ENCODE measurements at regions not wholly inside any gene's neighbourhood (a gene's known extent, or its start where the extent isn't known, plus 50 kb on each side); places are given as distances from the start of the nearest gene placed in this dataset.

DNA sequence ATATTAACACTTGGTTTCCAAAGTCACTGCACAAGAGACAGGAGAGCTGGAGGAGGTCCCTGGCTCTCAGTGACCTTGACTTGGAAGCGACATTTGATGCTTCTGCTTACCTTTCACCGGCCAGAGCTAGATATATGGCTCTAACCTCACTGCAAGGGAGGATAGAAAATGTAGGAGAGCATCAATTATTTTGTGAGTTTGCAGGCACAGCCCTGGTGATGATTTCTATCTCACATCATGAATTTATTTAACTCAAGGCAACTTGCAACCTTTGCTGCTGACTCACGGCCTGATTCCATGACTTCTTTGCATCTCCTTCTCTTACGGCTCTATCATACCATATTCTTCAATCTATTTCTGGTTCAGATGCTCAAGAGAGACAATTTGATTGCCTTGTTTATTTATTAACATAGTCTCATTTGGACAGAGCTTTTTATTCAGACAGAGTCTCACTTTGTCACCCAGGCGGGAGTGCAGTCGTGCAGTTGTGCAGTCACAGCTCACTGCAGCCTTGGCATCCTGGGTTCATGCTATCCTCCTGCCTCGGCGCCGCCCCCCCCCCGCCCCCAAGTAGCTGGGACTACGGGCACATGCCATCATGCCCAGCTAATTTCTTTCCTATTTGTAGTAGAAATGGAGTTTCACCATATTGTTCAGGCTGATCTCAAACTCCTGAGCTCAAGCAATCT lies 196.0 kb downstream of the REEP3 start:
- DNase-seq, result no peak
- Mint-ChIP-seq H3K27ac (no peak overlapping the region), H3K4me1 (peaks cover 9% of the 10 kb centered on the region), H3K4me3 (no peak overlapping the region), H3K27me3 (no peaks in the 10 kb centered on the region), H3K9me3 (no peaks in the 10 kb centered on the region), H3K36me3 (no peaks in the 10 kb centered on the region)

DNA sequence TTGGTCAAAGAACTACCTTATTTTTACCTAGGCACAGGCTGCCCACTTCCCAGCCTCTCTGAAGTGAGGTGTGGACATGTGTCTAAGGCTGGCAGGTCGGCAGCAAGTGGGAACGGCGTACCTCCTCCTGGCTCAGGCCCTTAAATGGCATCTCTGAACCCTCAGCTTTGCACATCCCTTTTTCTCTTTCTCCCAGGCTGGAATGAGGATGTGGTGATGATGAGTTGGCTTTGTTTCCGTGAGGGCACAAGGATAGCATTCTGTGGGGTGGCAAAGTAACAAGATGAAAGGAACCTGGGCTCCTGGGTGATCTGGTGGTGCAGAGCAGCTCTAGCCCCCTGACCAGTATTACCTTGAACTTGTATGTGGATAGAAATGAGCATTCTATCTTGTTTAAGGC lies 196.8 kb downstream of the REEP3 start:
- Mint-ChIP-seq H3K27ac (no peak overlapping the region), H3K27me3 (peaks cover 6% of the 10 kb centered on the region), H3K9me3 (no peaks in the 10 kb centered on the region), H3K4me3 (no peak overlapping the region), H3K36me3 (no peaks in the 10 kb centered on the region), H3K4me1 (peaks cover 9% of the 10 kb centered on the region)
- no peak for DNase-seq

DNA sequence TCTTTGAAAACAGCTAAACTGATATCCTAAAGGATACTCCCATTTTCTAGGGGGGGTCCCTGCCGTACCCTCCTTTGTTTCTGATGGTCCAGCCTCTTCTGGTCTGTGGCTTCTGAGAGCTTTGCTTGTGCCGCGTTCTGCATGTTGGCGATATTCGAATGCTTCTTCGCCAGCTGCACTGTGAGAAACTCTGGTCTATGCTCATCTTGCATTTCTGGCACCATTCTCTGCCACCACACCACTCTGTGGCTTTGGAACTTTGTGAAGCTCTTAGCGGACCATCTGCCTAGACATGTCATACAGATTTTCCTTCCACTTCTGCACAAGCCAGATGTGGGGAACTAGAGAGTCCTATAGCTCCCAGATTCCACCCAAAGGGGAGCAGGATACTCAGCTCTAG lies 197.2 kb downstream of the REEP3 start:
- H3K27me3 Mint-ChIP-seq, result peaks cover 8% of the 10 kb centered on the region
- no peak overlapping the region for H3K27ac Mint-ChIP-seq
- no peak for DNase-seq
- no peaks in the 10 kb centered on the region for H3K9me3 Mint-ChIP-seq
- H3K36me3 Mint-ChIP-seq, result no peaks in the 10 kb centered on the region
- H3K4me1 Mint-ChIP-seq, result peaks cover 9% of the 10 kb centered on the region
- no peak overlapping the region for H3K4me3 Mint-ChIP-seq

- DNase-seq, result no peak
- Mint-ChIP-seq H3K4me3 (no peak overlapping the region), H3K27ac (no peak overlapping the region), H3K36me3 (no peaks in the 10 kb centered on the region), H3K9me3 (no peaks in the 10 kb centered on the region), H3K4me1 (peaks cover 9% of the 10 kb centered on the region), H3K27me3 (peaks cover 9% of the 10 kb centered on the region)
Observed at GRCh38 chr10:63719226-63719856, 198.1 kb downstream of the REEP3 start.

GRCh38 chr10:63720072-63720537 lies 198.9 kb downstream of the REEP3 start:
- no peaks in the 10 kb centered on the region for H3K9me3 Mint-ChIP-seq
- DNase-seq, result peak; percentile 29
- no peak overlapping the region for H3K27ac Mint-ChIP-seq
- peaks cover 9% of the 10 kb centered on the region for H3K4me1 Mint-ChIP-seq
- no peaks in the 10 kb centered on the region for H3K36me3 Mint-ChIP-seq
- no peak overlapping the region for H3K4me3 Mint-ChIP-seq
- peaks cover 9% of the 10 kb centered on the region for H3K27me3 Mint-ChIP-seq

DNA sequence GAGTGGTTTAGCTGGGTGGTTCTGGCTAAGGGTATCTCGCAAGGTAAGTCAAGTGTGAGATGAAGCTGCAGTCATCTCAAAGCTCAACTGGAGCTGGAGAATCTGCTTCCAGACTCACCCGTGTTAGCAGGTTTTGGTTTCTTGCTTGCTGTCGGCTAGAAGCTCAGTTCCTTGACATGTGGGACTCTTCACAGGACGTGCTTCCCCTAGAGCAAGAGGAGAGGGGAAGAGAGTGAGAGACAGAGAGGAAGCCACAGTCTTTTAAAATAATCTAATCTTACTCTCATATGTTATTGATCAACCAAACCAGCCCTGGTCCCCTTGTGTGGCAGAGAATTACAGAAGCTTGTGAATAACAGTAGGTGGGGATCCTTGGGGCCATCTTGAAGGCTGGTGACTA lies 199.5 kb downstream of the REEP3 start:
- Mint-ChIP-seq H3K27ac (no peak overlapping the region), H3K9me3 (no peaks in the 10 kb centered on the region), H3K4me1 (peaks cover 9% of the 10 kb centered on the region), H3K27me3 (peaks cover 12% of the 10 kb centered on the region), H3K4me3 (no peak overlapping the region), H3K36me3 (no peaks in the 10 kb centered on the region)
- no peak for DNase-seq

DNA sequence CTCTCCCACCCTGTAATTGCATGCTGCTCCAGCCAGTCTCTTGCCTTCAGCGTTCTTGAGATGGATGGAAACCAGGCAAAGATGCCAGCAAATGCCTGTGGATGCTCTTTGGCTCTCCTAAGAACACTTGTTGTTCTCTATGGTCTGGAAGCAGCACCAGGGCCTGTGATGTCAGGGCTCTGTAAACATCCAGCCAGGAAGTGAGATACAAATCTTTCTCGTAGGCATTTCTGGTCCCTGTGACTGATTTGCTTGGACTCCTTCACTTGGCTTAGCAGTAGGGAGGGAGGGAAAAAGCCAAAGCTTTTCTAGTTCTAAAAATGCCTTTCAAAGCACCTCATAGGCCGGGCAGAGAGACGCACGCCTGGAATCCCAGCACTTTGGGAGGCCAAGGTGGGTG lies 201.3 kb downstream of the REEP3 start:
- no peaks in the 10 kb centered on the region for H3K9me3 Mint-ChIP-seq
- H3K27ac Mint-ChIP-seq, result no peak overlapping the region
- H3K36me3 Mint-ChIP-seq, result no peaks in the 10 kb centered on the region
- H3K4me1 Mint-ChIP-seq, result peaks cover 3% of the 10 kb centered on the region
- H3K27me3 Mint-ChIP-seq, result peaks cover 30% of the 10 kb centered on the region
- DNase-seq, result no peak
- no peak overlapping the region for H3K4me3 Mint-ChIP-seq

GRCh38 chr10:63723320-63723719 lies 202.1 kb downstream of the REEP3 start:
- no peak for DNase-seq
- H3K27ac Mint-ChIP-seq, result no peak overlapping the region
- peaks cover 38% of the 10 kb centered on the region for H3K27me3 Mint-ChIP-seq
- H3K9me3 Mint-ChIP-seq, result no peaks in the 10 kb centered on the region
- no peaks in the 10 kb centered on the region for H3K36me3 Mint-ChIP-seq
- H3K4me1 Mint-ChIP-seq, result peaks cover 3% of the 10 kb centered on the region
- no peak overlapping the region for H3K4me3 Mint-ChIP-seq

- Mint-ChIP-seq H3K27ac (no peak overlapping the region), H3K4me3 (no peak overlapping the region), H3K9me3 (no peaks in the 10 kb centered on the region), H3K36me3 (no peaks in the 10 kb centered on the region), H3K27me3 (peaks cover 38% of the 10 kb centered on the region), H3K4me1 (peaks cover 3% of the 10 kb centered on the region)
- no peak for DNase-seq
Observed at GRCh38 chr10:63723741-63724140, 202.5 kb downstream of the REEP3 start.

- H3K36me3 Mint-ChIP-seq, result no peaks in the 10 kb centered on the region
- DNase-seq, result no peak
- H3K9me3 Mint-ChIP-seq, result no peaks in the 10 kb centered on the region
- H3K27me3 Mint-ChIP-seq, result peaks cover 40% of the 10 kb centered on the region
- no peak overlapping the region for H3K27ac Mint-ChIP-seq
- peaks cover 3% of the 10 kb centered on the region for H3K4me1 Mint-ChIP-seq
- H3K4me3 Mint-ChIP-seq, result no peak overlapping the region
Observed at GRCh38 chr10:63724922-63725321, 203.7 kb downstream of the REEP3 start.

DNA sequence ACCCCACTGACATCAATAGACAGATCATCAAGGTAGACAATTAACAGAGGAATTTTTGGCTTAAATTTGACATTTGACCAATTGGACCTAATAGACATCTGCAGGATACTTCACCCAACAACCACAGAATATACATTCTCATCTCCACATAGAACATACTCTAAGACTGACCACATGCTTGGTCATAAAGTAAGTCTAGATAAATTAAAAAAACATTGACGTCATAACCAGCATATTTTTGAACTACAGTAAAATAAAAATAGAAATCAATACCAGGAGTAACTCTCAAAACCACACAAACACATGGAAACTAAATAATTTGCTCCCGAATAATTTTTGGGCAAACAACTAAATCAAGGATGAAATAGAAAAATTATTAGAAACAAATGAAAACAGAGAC lies 205.7 kb downstream of the REEP3 start:
- no peaks in the 10 kb centered on the region for H3K36me3 Mint-ChIP-seq
- no peak overlapping the region for H3K4me3 Mint-ChIP-seq
- no peak overlapping the region for H3K27ac Mint-ChIP-seq
- no peaks in the 10 kb centered on the region for H3K4me1 Mint-ChIP-seq
- H3K27me3 Mint-ChIP-seq, result peaks cover 44% of the 10 kb centered on the region
- H3K9me3 Mint-ChIP-seq, result no peaks in the 10 kb centered on the region
- no peak for DNase-seq

DNA sequence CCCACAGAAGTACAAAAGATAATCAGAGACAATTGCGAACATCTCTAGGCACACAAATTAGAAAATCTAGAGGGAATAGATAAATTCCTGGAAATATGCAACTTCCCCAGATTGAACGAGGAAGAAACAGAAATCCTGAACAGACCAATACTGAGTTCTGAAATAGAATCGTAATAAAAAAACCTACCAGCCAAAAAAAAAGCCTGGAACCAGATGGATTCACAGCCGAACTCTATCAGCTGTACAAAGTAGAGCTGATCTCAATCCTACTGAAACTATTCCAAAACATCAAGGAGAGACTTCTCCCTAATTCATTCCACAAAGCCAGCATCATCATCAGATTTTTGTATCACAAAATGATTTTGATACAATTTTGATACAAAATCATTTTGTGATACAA lies 206.4 kb downstream of the REEP3 start:
- Mint-ChIP-seq H3K4me3 (no peak overlapping the region), H3K27me3 (peaks cover 40% of the 10 kb centered on the region), H3K4me1 (no peaks in the 10 kb centered on the region), H3K27ac (no peak overlapping the region), H3K36me3 (no peaks in the 10 kb centered on the region), H3K9me3 (no peaks in the 10 kb centered on the region)
- no peak for DNase-seq

DNA sequence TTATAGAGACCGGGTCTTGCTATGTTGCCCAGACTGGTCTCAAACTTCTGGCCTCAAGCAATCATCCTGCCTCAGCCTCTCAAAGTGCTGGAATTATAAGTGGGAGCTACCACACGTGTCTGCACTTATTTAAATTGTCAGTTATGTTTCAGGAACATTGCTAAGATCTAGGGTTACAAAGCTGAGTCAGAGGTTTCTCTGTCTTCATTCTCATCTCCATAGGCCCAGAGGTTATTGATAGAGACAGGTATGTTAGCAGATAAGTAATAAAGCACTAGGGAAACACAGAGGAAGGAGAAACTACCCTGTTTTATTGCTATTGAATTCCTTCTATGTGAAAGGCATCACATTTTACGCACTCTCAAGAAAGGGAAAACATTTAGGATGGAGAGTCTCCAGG lies 214.1 kb downstream of the REEP3 start:
- H3K4me3 Mint-ChIP-seq, result no peak overlapping the region
- peaks cover 5% of the 10 kb centered on the region for H3K27me3 Mint-ChIP-seq
- no peaks in the 10 kb centered on the region for H3K4me1 Mint-ChIP-seq
- no peak overlapping the region for H3K27ac Mint-ChIP-seq
- no peaks in the 10 kb centered on the region for H3K36me3 Mint-ChIP-seq
- H3K9me3 Mint-ChIP-seq, result no peaks in the 10 kb centered on the region
- no peak for DNase-seq

DNA sequence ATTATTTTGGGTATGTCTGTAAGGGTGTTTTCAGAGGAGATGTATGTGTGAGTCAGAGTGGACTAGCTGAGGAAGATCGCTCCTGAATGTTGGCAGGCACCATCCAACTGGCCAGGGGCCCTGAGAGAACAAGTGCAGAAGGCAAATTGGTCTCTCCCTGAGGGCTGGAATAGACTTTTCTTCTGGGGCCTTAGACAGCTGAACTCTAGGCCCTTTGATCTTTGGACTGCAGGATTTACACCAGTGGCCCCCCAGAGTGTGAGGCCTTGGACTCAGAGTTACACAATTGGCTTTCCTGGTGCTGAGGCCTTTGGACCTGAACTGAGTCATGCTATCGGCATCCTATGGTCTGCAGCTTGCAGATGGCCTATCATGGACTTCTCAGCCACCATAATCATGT lies 217.2 kb downstream of the REEP3 start:
- H3K4me3 Mint-ChIP-seq, result no peak overlapping the region
- no peaks in the 10 kb centered on the region for H3K4me1 Mint-ChIP-seq
- H3K36me3 Mint-ChIP-seq, result no peaks in the 10 kb centered on the region
- no peaks in the 10 kb centered on the region for H3K9me3 Mint-ChIP-seq
- H3K27me3 Mint-ChIP-seq, result peaks cover 14% of the 10 kb centered on the region
- no peak for DNase-seq
- no peak overlapping the region for H3K27ac Mint-ChIP-seq

DNA sequence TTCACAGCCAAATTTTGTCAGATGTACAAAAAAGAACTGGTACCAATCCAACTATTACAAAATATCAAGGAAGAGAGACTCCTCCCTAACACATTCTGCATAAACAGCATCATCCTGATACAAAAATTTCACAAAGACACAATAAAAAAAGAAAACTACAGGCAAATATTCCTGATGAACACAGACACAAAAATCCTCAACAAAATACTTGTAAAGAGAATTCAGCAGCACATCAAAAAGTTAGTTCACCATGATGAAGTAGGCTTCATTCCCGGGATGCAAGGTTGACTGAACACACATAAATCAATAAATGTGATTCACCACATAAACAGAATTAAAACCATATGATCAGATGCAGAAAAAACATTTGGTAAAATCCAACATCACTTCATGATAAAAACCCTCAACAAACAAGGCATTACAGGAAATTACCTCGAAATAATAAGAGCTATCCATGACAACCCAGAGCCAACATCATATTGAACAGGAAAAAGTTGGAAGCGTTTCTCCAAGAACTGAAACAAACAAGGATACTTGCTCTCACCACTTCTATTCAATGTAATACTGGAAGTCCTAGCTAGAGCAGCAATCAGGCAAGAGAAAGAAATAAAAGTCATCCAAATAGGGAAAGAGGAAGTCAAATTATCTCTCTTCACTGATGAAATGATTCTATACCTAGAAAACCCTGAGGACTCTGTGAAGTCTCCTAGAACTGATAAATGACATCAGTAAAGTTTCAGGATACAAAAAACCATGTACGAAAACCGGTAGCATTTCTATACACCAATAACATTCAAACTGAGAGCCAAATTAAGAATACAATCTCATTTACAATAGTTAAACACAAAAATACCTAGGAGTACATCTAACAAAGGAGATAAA lies 223.1 kb downstream of the REEP3 start:
- H3K9me3 Mint-ChIP-seq, result peaks cover 5% of the 10 kb centered on the region
- no peaks in the 10 kb centered on the region for H3K36me3 Mint-ChIP-seq
- peaks cover 14% of the 10 kb centered on the region for H3K27me3 Mint-ChIP-seq
- H3K4me1 Mint-ChIP-seq, result no peaks in the 10 kb centered on the region
- no peak overlapping the region for H3K27ac Mint-ChIP-seq
- DNase-seq, result no peak
- H3K4me3 Mint-ChIP-seq, result no peak overlapping the region
